ENCODE measurements at regions not wholly inside any gene's neighbourhood (a gene's known extent, or its start where the extent isn't known, plus 50 kb on each side); places are given as distances from the start of the nearest gene placed in this dataset.
"Not testable (repeated sequence)": the region's sequence is repeated elsewhere in the genome, so short reads cannot be mapped to it uniquely, and the experiment has no call there.

DNA sequence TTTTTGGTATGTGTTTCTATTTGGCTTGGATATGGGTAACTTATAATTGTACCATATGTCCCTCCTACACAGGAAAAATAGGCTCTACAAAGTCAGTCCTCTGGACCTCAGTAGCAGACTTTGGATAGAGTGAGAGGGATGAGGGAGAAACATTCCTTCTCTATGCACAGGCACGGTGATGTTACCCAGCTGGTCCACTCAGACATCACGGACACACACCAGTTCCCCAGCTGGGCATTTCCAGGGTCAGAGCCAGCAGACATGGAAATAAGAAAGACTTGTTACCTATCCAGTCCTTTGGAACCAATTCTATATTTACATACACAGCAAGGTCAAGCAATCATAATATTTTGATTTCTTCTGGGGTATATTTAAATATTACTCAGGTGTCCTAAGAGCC lies 433.1 kb upstream of the KCNMB2 start:
- H3K4me1 ChIP-seq (ENCODE audit: control insufficient read depth, insufficient read depth, low read length), result no peaks in the 10 kb centered on the region
- H3K4me2 ChIP-seq (ENCODE audit: low read length), result no peak overlapping the region
- H3K9me3 ChIP-seq (replicated peaks; ENCODE audit: low read length), result no peaks in the 10 kb centered on the region
- H3K27me3 ChIP-seq (ENCODE audit: control insufficient read depth, insufficient read depth, low read length), result no peaks in the 10 kb centered on the region
- H3K4me3 ChIP-seq (ENCODE audit: low read length), result no peak overlapping the region
- no peak overlapping the region for H3K9ac ChIP-seq (ENCODE audit: low read depth, low read length)
- no peaks in the 10 kb centered on the region for H3K36me3 ChIP-seq (ENCODE audit: insufficient read depth, low read length)

DNA sequence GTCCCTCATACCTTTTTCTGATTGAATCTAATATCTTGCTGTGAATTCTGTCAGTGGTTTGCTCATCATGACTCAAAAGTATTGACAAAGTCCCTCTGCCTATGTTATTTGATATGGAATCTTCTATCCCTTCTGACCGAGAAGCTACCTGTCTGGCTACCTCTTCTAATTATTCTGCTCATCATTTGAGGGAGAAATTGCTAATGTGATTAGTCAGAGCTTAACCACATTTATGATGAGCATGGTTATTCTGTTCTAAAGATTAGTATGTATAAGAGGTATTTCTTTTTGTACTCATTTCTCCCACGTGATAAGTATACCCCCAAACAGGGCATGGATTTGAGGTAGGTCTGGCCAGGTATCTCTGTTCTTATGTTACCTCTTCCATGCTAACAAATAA lies 428.4 kb upstream of the KCNMB2 start:
- Histone ChIP-seq H3K4me3 (ENCODE audit: low read length) (no peak overlapping the region), H3K9me3 (replicated peaks; ENCODE audit: low read length) (no peaks in the 10 kb centered on the region), H3K4me2 (ENCODE audit: low read length) (no peak overlapping the region), H3K36me3 (ENCODE audit: insufficient read depth, low read length) (no peaks in the 10 kb centered on the region), H3K27me3 (ENCODE audit: control insufficient read depth, insufficient read depth, low read length) (no peaks in the 10 kb centered on the region), H3K9ac (ENCODE audit: low read depth, low read length) (no peak overlapping the region), H3K4me1 (ENCODE audit: control insufficient read depth, insufficient read depth, low read length) (no peaks in the 10 kb centered on the region)

DNA sequence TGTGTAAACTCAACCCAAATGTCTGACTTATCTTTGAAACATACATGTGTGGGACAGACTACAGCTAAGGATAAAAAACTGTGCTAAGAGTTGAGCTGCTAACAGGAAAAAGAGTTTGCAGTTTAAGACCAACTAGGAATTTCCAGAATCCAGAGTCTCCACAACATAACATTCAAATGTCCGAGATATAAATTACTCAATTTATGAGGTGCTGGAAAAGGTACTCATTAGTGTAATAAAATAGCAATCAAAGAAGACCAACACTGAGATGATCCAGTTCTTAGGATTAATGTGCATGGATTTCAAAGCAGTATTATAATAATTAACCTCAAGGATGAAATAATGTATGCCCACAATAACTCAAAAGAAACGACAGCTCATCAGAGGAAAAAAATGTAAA lies 426.5 kb upstream of the KCNMB2 start:
- H3K36me3 ChIP-seq (ENCODE audit: insufficient read depth, low read length), result no peaks in the 10 kb centered on the region
- H3K4me3 ChIP-seq (ENCODE audit: low read length), result no peak overlapping the region
- H3K4me1 ChIP-seq (ENCODE audit: control insufficient read depth, insufficient read depth, low read length), result no peaks in the 10 kb centered on the region
- no peak overlapping the region for H3K4me2 ChIP-seq (ENCODE audit: low read length)
- no peak overlapping the region for H3K9ac ChIP-seq (ENCODE audit: low read depth, low read length)
- no peaks in the 10 kb centered on the region for H3K27me3 ChIP-seq (ENCODE audit: control insufficient read depth, insufficient read depth, low read length)
- H3K9me3 ChIP-seq (replicated peaks; ENCODE audit: low read length), result no peaks in the 10 kb centered on the region

DNA sequence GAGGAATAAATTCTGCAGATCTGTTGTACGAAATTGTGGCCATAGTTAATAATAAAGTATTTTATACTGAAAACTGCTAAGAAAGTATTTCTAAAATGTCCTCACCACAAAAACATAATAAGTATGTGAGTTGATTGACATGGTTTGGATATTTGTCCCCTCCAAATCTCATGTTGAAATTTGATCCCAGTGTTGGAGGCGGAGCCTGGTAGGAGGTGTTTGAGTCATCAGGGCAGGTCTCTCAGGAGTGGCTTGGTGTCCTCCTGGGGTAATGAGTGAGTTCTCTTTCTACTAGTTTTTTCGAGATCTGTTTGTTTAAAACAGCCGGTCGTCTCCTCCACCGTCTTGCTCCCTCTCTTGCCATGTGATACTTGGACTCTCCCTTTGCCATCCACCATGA lies 424.1 kb upstream of the KCNMB2 start:
- H3K4me1 ChIP-seq (ENCODE audit: control insufficient read depth, insufficient read depth, low read length), result no peaks in the 10 kb centered on the region
- H3K9ac ChIP-seq (ENCODE audit: low read depth, low read length), result no peak overlapping the region
- H3K9me3 ChIP-seq (replicated peaks; ENCODE audit: low read length), result no peaks in the 10 kb centered on the region
- no peak overlapping the region for H3K4me2 ChIP-seq (ENCODE audit: low read length)
- no peaks in the 10 kb centered on the region for H3K36me3 ChIP-seq (ENCODE audit: insufficient read depth, low read length)
- no peak overlapping the region for H3K4me3 ChIP-seq (ENCODE audit: low read length)
- H3K27me3 ChIP-seq (ENCODE audit: control insufficient read depth, insufficient read depth, low read length), result no peaks in the 10 kb centered on the region

DNA sequence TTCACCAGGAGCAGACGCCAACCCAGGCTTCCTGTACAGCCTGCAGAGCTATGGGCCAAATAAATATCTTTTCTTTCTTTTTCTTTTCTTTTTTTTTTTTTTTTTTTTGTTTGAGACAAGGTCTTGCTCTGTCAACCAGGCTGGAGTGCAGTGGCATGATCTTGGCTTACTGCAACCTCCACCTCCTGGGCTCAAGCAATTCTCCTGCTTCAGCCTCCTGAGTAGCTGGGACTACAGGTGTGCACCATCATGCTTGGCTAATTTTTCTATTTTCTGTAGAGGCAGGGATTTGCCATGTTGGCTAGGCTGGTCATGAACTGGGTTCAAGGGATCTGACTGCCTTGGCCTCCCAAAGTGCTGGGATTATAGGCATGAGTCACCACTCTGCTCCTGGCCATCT lies 423.7 kb upstream of the KCNMB2 start:
- H3K4me1 ChIP-seq (ENCODE audit: control insufficient read depth, insufficient read depth, low read length); H3K4me3 ChIP-seq (ENCODE audit: low read length); H3K9ac ChIP-seq (ENCODE audit: low read depth, low read length); H3K27me3 ChIP-seq (ENCODE audit: control insufficient read depth, insufficient read depth, low read length); H3K9me3 ChIP-seq (replicated peaks; ENCODE audit: low read length); H3K4me2 ChIP-seq (ENCODE audit: low read length); H3K36me3 ChIP-seq (ENCODE audit: insufficient read depth, low read length): not testable (repeated sequence)

DNA sequence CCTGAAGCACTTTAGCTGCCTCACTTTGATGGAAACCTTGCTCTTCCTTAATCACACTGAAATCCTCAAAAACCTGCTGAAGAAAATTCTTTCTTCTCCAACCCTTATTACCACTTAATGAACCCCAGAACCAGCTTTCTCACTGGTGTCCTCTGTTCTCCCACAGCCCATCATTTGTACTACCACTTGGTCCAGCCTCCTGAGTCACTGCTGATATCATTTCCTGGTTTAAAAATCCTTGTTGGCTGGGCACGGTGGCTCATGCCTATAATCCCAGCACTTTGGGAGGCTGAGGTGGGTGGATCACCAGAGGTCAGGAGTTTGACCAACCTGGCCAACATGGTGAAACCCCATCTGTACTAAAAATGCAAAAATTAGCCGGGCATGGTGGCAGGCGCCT lies 418.6 kb upstream of the KCNMB2 start:
- Histone ChIP-seq H3K36me3 (ENCODE audit: insufficient read depth, low read length) (no peaks in the 10 kb centered on the region), H3K4me3 (ENCODE audit: low read length) (no peak overlapping the region), H3K4me1 (ENCODE audit: control insufficient read depth, insufficient read depth, low read length) (peaks cover 7% of the 10 kb centered on the region), H3K4me2 (ENCODE audit: low read length) (no peak overlapping the region), H3K9ac (ENCODE audit: low read depth, low read length) (no peak overlapping the region), H3K27me3 (ENCODE audit: control insufficient read depth, insufficient read depth, low read length) (no peaks in the 10 kb centered on the region), H3K9me3 (replicated peaks; ENCODE audit: low read length) (no peaks in the 10 kb centered on the region)

DNA sequence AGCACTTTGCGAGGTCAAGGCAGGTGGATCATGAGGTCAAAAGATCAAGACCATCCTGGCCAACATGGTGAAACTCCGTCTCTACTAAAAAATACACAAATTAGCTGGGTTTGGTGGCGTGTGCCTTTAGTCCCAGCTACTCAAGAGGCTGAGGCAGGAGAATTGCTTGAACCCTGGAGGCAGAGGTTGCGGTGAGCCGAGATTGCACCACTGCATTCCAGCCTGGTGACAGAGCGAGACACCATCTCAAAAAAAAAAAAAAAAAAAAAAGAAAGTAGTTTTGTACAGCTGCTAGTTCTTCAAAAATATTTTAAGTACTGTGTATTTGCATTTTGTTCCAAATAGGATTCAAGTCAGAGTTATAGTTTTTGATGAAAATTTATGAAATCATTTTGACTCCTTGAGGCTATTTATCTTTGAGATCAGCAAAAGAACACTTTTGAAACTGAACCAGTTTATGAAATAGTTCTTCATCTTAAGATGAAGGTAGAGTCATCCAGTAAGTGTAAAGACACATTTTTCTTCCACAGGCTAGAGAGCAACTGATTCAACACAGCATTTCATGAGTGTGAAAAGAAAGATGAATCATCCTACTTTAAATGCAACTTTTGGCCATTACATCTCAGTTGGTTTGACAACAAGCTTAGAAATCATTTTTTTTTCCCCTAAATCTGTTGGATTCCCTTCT lies 416.5 kb upstream of the KCNMB2 start:
- not testable (repeated sequence) for H3K4me3 ChIP-seq (ENCODE audit: low read length); H3K4me1 ChIP-seq (ENCODE audit: control insufficient read depth, insufficient read depth, low read length); H3K9me3 ChIP-seq (replicated peaks; ENCODE audit: low read length); H3K36me3 ChIP-seq (ENCODE audit: insufficient read depth, low read length); H3K27me3 ChIP-seq (ENCODE audit: control insufficient read depth, insufficient read depth, low read length)
- peak overlapping the region; percentile 37 for H3K9ac ChIP-seq (ENCODE audit: low read depth, low read length)
- peak overlapping the region; percentile 49 for H3K4me2 ChIP-seq (ENCODE audit: low read length)

DNA sequence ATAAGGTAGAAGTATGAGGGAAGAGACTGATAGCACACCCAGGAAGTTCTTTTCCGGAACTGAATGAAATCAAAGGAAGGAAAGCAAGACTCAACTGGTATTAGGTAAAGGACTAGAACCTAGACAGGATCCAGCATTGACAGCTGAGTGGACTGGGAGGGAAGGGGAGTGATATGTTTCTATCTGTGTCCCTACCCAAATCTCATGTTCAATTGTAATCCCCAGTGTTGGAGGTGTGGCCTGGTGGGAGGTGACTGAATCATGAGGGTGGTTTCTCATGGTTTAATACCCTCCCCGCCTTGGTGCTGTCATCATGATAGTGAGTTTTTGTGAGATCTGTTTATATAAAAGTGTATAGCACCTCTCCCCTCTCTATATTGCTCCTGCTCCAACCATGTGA lies 415.9 kb upstream of the KCNMB2 start:
- Histone ChIP-seq H3K9ac (ENCODE audit: low read depth, low read length) (peak overlapping the region; percentile 37), H3K27me3 (ENCODE audit: control insufficient read depth, insufficient read depth, low read length) (no peaks in the 10 kb centered on the region), H3K9me3 (replicated peaks; ENCODE audit: low read length) (no peaks in the 10 kb centered on the region), H3K36me3 (ENCODE audit: insufficient read depth, low read length) (no peaks in the 10 kb centered on the region), H3K4me1 (ENCODE audit: control insufficient read depth, insufficient read depth, low read length) (peaks cover 7% of the 10 kb centered on the region), H3K4me3 (ENCODE audit: low read length) (no peak overlapping the region), H3K4me2 (ENCODE audit: low read length) (peak overlapping the region; percentile 49)

DNA sequence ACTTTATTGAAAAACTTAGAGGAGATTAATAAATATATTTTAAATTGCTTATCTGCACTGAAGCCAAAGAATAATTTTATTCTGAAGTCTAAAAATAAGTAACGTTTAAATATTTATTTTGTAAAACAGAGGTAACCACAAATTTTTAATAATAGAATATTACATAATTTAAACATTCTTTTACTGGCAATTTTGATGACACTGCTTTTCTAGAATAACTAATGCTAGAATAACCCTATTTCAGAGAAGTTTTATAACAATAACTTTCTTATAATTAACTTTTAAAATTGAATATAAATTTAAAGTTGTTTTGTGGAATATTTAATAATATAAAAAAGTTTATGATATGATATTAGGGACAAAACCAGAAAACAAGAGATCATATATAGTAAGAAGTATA lies 409.6 kb upstream of the KCNMB2 start:
- H3K9ac ChIP-seq (ENCODE audit: low read depth, low read length), result no peak overlapping the region
- no peaks in the 10 kb centered on the region for H3K4me1 ChIP-seq (ENCODE audit: control insufficient read depth, insufficient read depth, low read length)
- no peaks in the 10 kb centered on the region for H3K9me3 ChIP-seq (replicated peaks; ENCODE audit: low read length)
- H3K36me3 ChIP-seq (ENCODE audit: insufficient read depth, low read length), result no peaks in the 10 kb centered on the region
- no peak overlapping the region for H3K4me2 ChIP-seq (ENCODE audit: low read length)
- no peaks in the 10 kb centered on the region for H3K27me3 ChIP-seq (ENCODE audit: control insufficient read depth, insufficient read depth, low read length)
- H3K4me3 ChIP-seq (ENCODE audit: low read length), result no peak overlapping the region

DNA sequence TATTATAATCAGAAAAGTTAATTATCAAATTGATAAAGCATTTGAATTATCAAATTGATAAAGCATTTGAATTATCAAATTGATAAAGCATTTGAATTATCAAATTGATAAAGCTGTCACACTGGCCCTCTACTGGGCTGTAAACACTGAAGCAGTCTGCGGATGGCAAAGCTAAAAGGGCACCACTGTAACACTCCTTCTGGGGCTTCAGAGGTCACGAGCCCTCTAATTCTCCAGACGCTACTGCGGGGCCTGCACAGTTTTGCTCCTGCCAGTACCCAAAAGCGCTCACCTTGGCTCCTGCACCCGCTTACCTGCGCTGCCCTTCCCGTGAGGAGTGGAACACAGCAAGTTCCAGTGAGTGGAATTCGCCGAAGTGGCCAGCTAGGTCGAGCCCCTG lies 409.0 kb upstream of the KCNMB2 start:
- H3K4me1 ChIP-seq (ENCODE audit: control insufficient read depth, insufficient read depth, low read length), result no peaks in the 10 kb centered on the region
- no peak overlapping the region for H3K4me2 ChIP-seq (ENCODE audit: low read length)
- H3K27me3 ChIP-seq (ENCODE audit: control insufficient read depth, insufficient read depth, low read length), result no peaks in the 10 kb centered on the region
- H3K4me3 ChIP-seq (ENCODE audit: low read length), result no peak overlapping the region
- no peak overlapping the region for H3K9ac ChIP-seq (ENCODE audit: low read depth, low read length)
- no peaks in the 10 kb centered on the region for H3K9me3 ChIP-seq (replicated peaks; ENCODE audit: low read length)
- no peaks in the 10 kb centered on the region for H3K36me3 ChIP-seq (ENCODE audit: insufficient read depth, low read length)

DNA sequence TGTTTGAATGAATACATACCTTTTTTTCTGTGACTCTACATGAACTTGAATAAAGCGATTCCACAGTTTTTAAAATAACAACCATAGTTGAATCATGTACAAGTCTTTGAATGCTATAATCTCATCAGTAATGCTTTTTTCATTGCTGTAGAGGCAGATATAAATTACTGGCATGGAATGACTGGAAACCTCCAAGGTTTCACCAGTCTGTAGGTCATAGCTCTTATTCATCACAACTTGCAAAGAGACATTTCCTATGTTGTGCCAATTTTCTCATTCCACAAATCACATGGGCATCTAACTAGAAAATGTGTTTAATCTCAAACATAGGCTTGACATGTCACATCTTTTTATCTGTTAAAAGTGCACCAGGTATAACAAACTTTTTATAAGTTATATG lies 407.1 kb upstream of the KCNMB2 start:
- H3K36me3 ChIP-seq (ENCODE audit: insufficient read depth, low read length), result no peaks in the 10 kb centered on the region
- H3K4me1 ChIP-seq (ENCODE audit: control insufficient read depth, insufficient read depth, low read length), result no peaks in the 10 kb centered on the region
- no peaks in the 10 kb centered on the region for H3K27me3 ChIP-seq (ENCODE audit: control insufficient read depth, insufficient read depth, low read length)
- no peak overlapping the region for H3K4me3 ChIP-seq (ENCODE audit: low read length)
- H3K9me3 ChIP-seq (replicated peaks; ENCODE audit: low read length), result no peaks in the 10 kb centered on the region
- no peak overlapping the region for H3K4me2 ChIP-seq (ENCODE audit: low read length)
- no peak overlapping the region for H3K9ac ChIP-seq (ENCODE audit: low read depth, low read length)

DNA sequence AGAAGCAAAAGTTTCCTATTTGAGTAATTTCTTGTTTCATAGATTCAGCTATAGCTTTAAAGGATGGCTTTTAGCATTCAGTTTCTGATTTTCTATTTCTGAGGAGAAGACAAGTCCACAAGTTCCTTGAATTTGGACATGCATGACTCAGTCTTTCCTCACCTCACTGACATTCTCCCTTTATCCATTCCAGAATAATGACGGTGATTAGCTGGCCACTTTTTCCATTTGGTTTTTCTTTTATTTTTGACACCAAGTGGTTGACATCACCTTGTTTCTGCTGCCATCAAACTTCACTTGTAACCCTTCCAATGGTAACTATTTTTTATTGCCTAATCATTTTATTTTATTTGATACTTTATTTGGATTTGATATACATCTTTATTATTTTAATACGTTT lies 404.4 kb upstream of the KCNMB2 start:
- H3K9ac ChIP-seq (ENCODE audit: low read depth, low read length), result no peak overlapping the region
- no peaks in the 10 kb centered on the region for H3K27me3 ChIP-seq (ENCODE audit: control insufficient read depth, insufficient read depth, low read length)
- no peak overlapping the region for H3K4me3 ChIP-seq (ENCODE audit: low read length)
- no peak overlapping the region for H3K4me2 ChIP-seq (ENCODE audit: low read length)
- H3K4me1 ChIP-seq (ENCODE audit: control insufficient read depth, insufficient read depth, low read length), result no peaks in the 10 kb centered on the region
- no peaks in the 10 kb centered on the region for H3K36me3 ChIP-seq (ENCODE audit: insufficient read depth, low read length)
- H3K9me3 ChIP-seq (replicated peaks; ENCODE audit: low read length), result no peaks in the 10 kb centered on the region
